Epithelial cell of esophagus (primary cell): ENCODE measurements at regions not wholly inside any gene's neighbourhood (a gene's known extent, or its start where the extent isn't known, plus 50 kb on each side); places are given as distances from the start of the nearest gene placed in this dataset.

ENCODE experiments used
- DNase-seq: peaks from one replicate; pipeline ENCODE4 v3.0.0; 2010; ENCODE audit warnings: low read depth
- H3K4me3 ChIP-seq: 2 replicates; pipeline ENCODE4 v1.5.1; 2011; ENCODE audit warnings: mild to moderate bottlenecking, low read length, control low read depth
- TF ChIP-seq, protein P1 (sequence below): IDR thresholded peaks from 2 replicates; pipeline ENCODE4 v1.5.1; 2011; ENCODE audit warnings: low read depth, mild to moderate bottlenecking, low read length, control low read depth, inconsistent platforms; ENCODE audit not compliant: insufficient read depth; ENCODE audit errors: missing control alignments

DNA sequence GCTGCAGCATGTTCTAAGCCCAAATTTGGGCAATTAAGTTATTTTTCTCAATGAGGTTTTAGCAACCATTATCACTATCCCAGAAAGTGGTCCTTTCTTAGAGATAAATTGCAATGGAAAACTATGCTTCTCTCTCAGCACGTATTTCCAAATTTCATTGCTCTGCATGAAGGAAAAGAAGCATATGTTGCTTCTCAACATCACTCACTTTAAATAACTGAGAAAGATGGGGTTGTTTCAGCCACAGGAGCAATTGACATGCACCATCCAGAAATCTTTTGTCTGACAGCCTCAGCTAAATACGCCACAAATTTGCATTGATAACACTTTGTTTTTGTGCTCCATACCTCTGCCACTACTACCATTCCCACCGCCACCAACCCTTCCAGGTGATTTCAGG is 157.6 kb upstream of the PKN2 start:
- TF ChIP-seq, protein P1, sequence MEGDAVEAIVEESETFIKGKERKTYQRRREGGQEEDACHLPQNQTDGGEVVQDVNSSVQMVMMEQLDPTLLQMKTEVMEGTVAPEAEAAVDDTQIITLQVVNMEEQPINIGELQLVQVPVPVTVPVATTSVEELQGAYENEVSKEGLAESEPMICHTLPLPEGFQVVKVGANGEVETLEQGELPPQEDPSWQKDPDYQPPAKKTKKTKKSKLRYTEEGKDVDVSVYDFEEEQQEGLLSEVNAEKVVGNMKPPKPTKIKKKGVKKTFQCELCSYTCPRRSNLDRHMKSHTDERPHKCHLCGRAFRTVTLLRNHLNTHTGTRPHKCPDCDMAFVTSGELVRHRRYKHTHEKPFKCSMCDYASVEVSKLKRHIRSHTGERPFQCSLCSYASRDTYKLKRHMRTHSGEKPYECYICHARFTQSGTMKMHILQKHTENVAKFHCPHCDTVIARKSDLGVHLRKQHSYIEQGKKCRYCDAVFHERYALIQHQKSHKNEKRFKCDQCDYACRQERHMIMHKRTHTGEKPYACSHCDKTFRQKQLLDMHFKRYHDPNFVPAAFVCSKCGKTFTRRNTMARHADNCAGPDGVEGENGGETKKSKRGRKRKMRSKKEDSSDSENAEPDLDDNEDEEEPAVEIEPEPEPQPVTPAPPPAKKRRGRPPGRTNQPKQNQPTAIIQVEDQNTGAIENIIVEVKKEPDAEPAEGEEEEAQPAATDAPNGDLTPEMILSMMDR = no peak
- H3K4me3 ChIP-seq = no peak overlapping the region
- no peak for DNase-seq

GRCh38 chr1:88528792-88529191 is 155.3 kb upstream of the PKN2 start:
- TF ChIP-seq, protein P1 = no peak

DNA sequence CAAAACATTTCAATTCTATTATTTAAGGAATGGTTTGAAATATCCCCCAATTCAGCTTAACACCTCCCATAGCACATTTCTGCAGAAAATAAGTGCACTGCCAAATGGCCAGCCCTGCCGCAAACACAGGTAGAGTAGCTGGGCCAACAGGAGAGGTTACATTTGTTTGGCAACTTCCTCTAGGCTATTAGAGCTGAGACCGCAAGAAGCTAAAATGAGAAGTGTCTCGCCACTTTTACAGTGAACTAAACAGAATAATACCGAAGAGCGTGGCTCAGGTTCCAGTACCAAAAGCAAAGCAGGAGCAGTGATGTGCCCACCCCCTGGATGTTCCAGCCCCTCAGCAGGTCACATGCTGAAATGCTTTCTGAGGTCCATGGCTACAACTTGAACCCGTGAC is 154.5 kb upstream of the PKN2 start:
- peak; percentile 5 for DNase-seq
- no peak overlapping the region for H3K4me3 ChIP-seq
- TF ChIP-seq, protein P1 = no peak

More at GRCh38 chr1:88528792-88529191, 155.3 kb upstream of the PKN2 start:
- peak; percentile 38 for DNase-seq
- H3K4me3 ChIP-seq = no peak overlapping the region

- no peak overlapping the region for H3K4me3 ChIP-seq
- TF ChIP-seq, protein P1 = no peak
- peak; percentile 51 for DNase-seq
These were observed 153.8 kb upstream of the PKN2 start for GRCh38 chr1:88530246-88530645.

GRCh38 chr1:88537787-88538186 is 146.3 kb upstream of the PKN2 start:
- TF ChIP-seq, protein P1 = no peak
- H3K4me3 ChIP-seq = no peak overlapping the region
- DNase-seq = no peak

DNA sequence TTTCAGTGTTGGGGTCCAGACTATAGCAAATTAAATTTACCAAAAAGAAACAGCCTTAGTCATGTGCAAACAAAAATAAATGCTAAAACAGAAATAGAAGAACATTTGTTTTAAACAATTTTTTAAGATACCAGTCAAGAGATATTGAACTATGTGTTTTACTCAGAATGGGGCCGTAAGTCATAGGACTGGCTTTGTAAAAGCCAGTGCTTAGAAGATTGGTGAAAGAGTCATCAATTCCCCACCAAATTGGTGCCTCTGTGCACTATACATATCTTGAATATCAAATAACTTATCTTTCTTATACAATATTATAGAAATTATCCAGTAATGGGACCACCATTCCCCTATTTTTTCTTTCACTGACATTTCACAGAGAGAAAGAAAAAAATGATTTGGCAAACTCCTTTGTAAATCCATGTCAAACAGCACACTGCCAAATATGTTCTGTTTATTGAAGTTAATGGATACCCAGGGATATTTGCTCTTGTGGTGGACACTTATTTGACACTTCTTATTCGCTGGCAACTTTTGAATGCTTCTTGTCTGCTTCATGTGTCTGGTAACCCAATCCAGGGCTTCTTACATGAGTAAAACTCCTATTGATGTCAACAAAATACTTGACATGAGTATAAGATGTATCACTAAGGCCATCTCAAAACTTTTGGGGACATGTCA is 145.7 kb upstream of the PKN2 start:
- TF ChIP-seq, protein P1 = no peak
- H3K4me3 ChIP-seq = no peak overlapping the region

DNA sequence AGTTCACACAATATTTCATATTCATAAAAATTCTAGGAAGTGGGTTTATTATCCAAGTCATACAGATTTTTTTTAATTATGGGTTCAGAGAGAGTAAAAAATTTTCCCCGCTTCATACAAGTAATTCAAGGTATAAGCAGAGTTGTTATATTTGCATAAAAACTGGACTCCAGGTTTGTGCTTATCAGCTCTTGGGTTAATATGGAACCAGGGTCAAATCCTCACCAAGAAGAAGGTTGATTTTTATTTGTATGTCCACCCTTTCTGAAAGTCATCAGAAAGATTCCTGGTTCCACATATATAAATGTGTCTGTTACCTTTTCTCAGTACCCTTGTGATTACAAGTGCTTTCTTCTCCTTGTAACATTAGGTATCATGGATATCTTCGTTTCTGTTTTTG is 143.8 kb upstream of the PKN2 start:
- DNase-seq = no peak
- no peak overlapping the region for H3K4me3 ChIP-seq
- TF ChIP-seq, protein P1 = no peak

More for the DNA sequence above, 145.7 kb upstream of the PKN2 start:
- DNase-seq = no peak
